ENCODE measurements at regions not wholly inside any gene's neighbourhood (a gene's known extent, or its start where the extent isn't known, plus 50 kb on each side); places are given as distances from the start of the nearest gene placed in this dataset.

- TF ChIP-seq CTCF (conservative IDR thresholded peaks at IDR 0.05): no peak
- TF ChIP-seq ZFX (IDR thresholded peaks at IDR 0.05): no peak
These were observed 181.0 kb upstream of the TBX3 start for GRCh38 chr12:114864837-114865551.

All from C4-2B (cell line).